ENCODE measurements at regions not wholly inside any gene's neighbourhood (a gene's known extent, or its start where the extent isn't known, plus 50 kb on each side); places are given as distances from the start of the nearest gene placed in this dataset.
A peak's percentile ranks its signal among the peaks of the same experiment; 100 is the strongest.

GRCh38 chr4:14853176-14853943 is 148.9 kb upstream of the CPEB2 start:
- no peak for DNase-seq (ENCODE audit: low read depth)

- no peak for DNase-seq (ENCODE audit: low read depth)
Observed at GRCh38 chr4:14855719-14856061, 146.6 kb upstream of the CPEB2 start.

DNA sequence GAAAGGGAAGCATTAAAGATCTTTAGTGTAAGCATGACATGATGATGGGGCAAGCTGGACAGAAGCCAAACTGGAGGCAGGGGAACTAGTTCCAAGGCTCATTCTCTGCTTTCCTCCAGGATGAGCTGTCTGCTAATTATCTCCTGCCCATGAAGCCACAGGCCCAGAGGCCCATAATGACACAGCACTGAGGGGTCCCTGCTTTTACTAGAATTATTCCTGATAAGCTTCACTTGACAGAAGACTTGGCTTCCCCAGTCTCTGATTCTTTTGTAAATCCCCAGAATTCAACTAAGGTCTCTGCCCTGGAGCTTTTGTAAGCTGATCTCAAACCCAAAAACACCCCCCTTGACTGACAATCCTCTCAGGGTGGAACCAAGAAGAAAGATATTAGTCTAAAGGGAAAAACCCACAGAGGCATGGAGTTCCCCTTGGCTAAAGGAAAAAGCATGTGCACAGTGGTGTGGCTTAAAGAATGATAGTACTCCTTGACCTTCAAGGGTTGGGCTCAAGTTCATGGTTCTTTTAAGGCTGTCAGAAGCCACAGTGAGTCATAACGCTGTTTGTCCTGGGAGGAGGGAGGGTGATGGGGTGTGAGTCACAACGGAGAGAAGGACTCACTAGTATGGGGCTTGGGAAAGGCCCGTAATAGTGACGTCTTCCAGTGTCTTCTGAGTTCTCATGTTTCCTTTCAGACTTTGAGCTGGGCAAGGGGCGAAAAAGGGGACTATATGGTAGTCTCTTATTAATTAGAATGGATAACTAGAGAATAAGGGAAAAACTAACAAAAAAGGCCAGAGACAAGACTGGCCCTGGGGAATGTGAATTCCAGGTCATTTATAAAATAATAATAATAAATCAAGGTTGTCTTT is 146.0 kb upstream of the CPEB2 start:
- peak; percentile 54 for DNase-seq (ENCODE audit: low read depth)

DNA sequence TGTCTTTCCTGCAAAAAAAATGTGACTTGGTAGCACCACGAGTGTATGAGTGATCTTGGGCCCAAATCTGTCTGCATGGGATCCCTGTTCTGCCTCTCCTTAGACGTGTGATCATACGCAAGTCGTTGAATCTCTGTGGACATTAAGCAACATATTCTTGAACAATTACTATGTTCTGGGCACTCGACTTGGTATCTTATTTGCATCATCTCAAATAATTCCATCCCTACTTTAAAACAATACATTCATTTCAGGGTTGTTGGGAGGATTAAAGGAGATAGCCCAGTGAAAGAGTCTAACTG is 145.4 kb upstream of the CPEB2 start:
- no peak for DNase-seq (ENCODE audit: low read depth)

- DNase-seq (ENCODE audit: low read depth), result no peak
Observed at GRCh38 chr4:14857475-14857874, 144.8 kb upstream of the CPEB2 start.

DNA sequence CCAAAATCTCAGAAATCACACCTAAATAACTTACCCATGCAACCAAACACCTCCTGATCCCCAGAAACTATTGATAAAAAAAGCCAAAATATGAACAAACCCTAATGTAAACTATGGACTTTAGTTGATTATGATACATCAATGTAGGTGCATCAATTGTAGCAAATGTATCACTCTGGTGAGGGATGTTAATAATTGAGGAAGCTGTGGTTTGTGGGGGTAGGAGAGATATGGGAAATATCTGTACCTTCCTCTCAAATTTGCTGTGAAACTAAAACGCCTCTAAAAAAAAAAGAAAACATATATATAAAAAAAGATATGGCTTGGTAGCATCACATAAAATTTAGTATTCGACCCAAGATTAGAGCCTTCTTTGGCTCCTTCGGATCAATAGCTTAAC is 144.3 kb upstream of the CPEB2 start:
- DNase-seq (ENCODE audit: low read depth), result no peak

DNA sequence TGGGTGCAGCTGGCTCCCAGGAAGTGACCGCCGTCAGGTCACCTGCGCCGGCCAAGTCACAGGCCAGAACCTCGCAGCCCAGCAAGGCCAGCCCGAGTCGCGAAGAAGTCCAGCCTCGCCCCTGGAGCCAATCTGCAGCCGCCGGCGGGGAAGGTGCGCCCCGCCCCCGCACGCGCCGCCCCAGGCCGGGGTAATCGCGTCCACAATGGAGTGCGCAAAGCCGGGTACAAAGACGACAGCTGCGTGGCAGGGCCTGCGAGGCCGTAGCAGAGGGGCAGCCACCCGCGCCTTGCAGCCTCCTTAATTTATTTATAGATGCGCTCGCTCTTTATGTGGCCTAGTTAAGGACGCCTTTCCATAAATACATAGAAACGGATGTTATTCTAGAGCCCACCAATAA is 139.4 kb upstream of the CPEB2 start:
- no peak for DNase-seq (ENCODE audit: low read depth)

DNA sequence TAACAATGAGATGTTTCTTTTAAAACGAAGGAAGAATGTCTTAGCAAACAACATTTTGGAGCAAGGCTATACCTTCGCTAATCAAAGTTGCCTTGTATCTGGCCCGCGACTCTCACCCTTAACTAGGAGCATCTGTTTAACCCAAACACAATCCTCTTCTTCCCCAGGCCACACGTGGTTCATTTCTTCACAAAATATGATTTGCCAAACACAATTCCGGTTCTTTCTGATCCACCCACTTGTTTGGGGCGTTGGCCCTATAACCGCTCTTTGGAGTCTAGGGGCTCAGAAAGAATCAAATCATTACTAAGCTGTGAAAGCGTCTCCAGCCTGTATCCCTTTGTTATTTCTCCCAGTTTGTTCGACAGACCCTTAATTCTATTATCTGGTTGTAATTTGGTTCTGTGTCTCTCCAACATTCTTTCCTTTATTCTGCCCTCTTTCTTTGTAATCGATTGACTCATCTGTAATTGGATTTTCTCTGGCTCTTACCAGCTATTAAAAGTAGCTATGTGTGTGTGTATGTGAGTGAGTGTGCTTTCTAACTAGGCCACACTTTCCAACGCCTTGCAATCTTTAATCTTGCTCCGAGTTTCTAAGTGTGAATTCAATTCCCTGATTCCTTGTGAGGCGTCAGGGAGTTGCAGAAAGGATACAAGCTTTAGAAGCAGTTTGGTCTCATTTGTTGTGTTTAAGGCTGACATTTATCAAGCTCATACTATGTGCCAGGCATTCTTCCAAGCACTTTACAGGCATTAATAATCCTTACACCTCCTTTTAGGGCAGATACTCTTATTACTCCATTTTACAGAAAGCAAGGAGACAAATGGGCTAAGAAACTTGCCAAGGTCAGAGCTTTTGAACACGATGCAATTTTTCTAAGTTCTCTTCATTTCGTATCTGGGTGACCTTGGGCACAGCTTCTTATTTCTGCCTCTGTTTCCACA is 138.6 kb upstream of the CPEB2 start:
- no peak for DNase-seq (ENCODE audit: low read depth)

- DNase-seq (ENCODE audit: low read depth), result no peak
Observed at GRCh38 chr4:14864365-14865030, 137.8 kb upstream of the CPEB2 start.

DNA sequence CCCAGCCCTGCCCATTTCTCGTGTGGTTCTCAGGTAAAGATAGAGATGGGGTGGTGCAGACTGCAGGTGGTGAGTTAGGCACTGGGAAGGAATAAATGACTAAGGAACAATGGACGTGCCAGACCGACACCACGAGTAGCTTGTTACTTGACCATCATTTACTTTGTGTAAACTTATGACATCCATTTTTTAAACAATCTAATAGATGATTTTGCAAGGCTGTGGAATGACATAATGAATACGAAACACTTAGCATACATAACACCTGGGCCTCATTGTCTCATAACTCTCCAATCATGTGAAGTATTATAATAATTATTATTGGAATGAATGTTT is 137.3 kb upstream of the CPEB2 start:
- DNase-seq (ENCODE audit: low read depth), result no peak

DNA sequence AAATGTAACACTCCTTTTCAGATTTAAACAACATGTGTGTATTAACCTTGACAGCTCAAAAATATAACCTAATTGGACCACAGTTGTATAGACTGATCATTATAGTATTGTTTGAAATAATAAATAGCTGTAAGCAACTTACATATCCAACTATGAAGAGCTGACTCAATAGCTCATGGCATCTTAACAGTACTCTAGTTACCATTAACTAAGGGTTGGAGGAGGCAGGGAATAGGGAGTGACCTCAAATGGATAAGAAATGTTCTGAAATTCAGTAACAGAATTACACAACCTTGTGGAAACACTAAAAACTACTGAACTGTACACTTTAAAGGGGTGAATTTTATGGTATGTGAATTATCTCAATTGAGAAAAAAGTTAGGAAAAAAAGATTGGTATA is 136.5 kb upstream of the CPEB2 start:
- no peak for DNase-seq (ENCODE audit: low read depth)

- no peak for DNase-seq (ENCODE audit: low read depth)
Observed at GRCh38 chr4:14867847-14868246, 134.4 kb upstream of the CPEB2 start.

GRCh38 chr4:14868426-14869395 is 133.6 kb upstream of the CPEB2 start:
- no peak for DNase-seq (ENCODE audit: low read depth)

- DNase-seq (ENCODE audit: low read depth), result no peak
Observed at GRCh38 chr4:14871676-14872430, 130.4 kb upstream of the CPEB2 start.

- no peak for DNase-seq (ENCODE audit: low read depth)
Observed at GRCh38 chr4:14874990-14875389, 127.3 kb upstream of the CPEB2 start.

GRCh38 chr4:14877246-14878225 is 124.7 kb upstream of the CPEB2 start:
- no peak for DNase-seq (ENCODE audit: low read depth)

GRCh38 chr4:14878681-14879080 is 123.6 kb upstream of the CPEB2 start:
- DNase-seq (ENCODE audit: low read depth), result no peak

DNA sequence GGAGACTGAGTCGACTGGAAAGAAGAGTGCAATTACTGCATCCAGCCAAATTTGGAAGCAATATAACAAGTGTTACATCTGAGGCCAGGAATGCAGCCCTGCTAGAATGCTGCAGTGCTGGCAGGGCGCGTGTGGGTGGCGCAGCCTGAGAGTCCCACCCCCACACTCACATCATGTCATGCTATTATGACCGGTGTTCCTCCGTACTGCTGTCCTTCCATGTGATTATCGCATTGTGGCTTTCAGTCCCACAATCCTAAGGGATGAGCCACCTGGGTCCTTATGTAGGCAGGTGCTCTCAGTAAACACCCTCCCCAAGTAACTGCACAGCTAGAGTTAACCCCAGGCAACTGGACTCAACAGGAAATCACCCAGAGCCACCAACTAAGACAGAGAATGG is 122.6 kb upstream of the CPEB2 start:
- no peak for DNase-seq (ENCODE audit: low read depth)

GRCh38 chr4:14880805-14881204 is 121.5 kb upstream of the CPEB2 start:
- no peak for DNase-seq (ENCODE audit: low read depth)
